ENCODE measurements at regions not wholly inside any gene's neighbourhood (a gene's known extent, or its start where the extent isn't known, plus 50 kb on each side); places are given as distances from the start of the nearest gene placed in this dataset.

- no peaks in the 10 kb centered on the region for H3K27me3 Mint-ChIP-seq (ENCODE audit: low read depth)
- DNase-seq (ENCODE audit: low spot score in 2 of 2, unreplicated experiment in 2 of 2), result no peak
- peaks cover 34% of the 10 kb centered on the region for H3K4me1 Mint-ChIP-seq
- H3K4me3 Mint-ChIP-seq, result no peak overlapping the region
- H3K36me3 Mint-ChIP-seq, result no peaks in the 10 kb centered on the region
- TF ChIP-seq CTCF (IDR thresholded peaks at IDR 0.05; ENCODE audit: unreplicated experiment), result no peak
- peak overlapping the region; percentile 22 for H3K27ac Mint-ChIP-seq
- H3K9me3 Mint-ChIP-seq, result no peaks in the 10 kb centered on the region
Measured at GRCh38 chr17:71380936-71381335, 739.9 kb upstream of the SOX9 start.

GRCh38 chr17:71383091-71383490, 737.7 kb upstream of the SOX9 start:
- no peaks in the 10 kb centered on the region for H3K27me3 Mint-ChIP-seq (ENCODE audit: low read depth)
- no peak overlapping the region for H3K4me3 Mint-ChIP-seq
- no peak for TF ChIP-seq CTCF (IDR thresholded peaks at IDR 0.05; ENCODE audit: unreplicated experiment)
- H3K4me1 Mint-ChIP-seq, result peaks cover 31% of the 10 kb centered on the region
- H3K36me3 Mint-ChIP-seq, result no peaks in the 10 kb centered on the region
- peaks cover 13% of the 10 kb centered on the region for H3K9me3 Mint-ChIP-seq
- no peak overlapping the region for H3K27ac Mint-ChIP-seq
- no peak for DNase-seq (ENCODE audit: low spot score in 2 of 2, unreplicated experiment in 2 of 2)

GRCh38 chr17:71387456-71387855, 733.4 kb upstream of the SOX9 start:
- no peak overlapping the region for H3K4me3 Mint-ChIP-seq
- H3K27ac Mint-ChIP-seq, result no peak overlapping the region
- DNase-seq (ENCODE audit: low spot score in 2 of 2, unreplicated experiment in 2 of 2), result no peak
- H3K4me1 Mint-ChIP-seq, result peaks cover 6% of the 10 kb centered on the region
- TF ChIP-seq CTCF (IDR thresholded peaks at IDR 0.05; ENCODE audit: unreplicated experiment), result no peak
- peaks cover 5% of the 10 kb centered on the region for H3K36me3 Mint-ChIP-seq
- peaks cover 26% of the 10 kb centered on the region for H3K9me3 Mint-ChIP-seq
- H3K27me3 Mint-ChIP-seq (ENCODE audit: low read depth), result no peaks in the 10 kb centered on the region

GRCh38 chr17:71392715-71393567, 727.9 kb upstream of the SOX9 start:
- no peak for DNase-seq (ENCODE audit: low spot score in 2 of 2, unreplicated experiment in 2 of 2)
- Mint-ChIP-seq H3K27me3 (ENCODE audit: low read depth) (no peaks in the 10 kb centered on the region), H3K36me3 (peaks cover 8% of the 10 kb centered on the region), H3K4me1 (peaks cover 13% of the 10 kb centered on the region), H3K4me3 (no peak overlapping the region), H3K27ac (no peak overlapping the region), H3K9me3 (peaks cover 18% of the 10 kb centered on the region)
- TF ChIP-seq CTCF (IDR thresholded peaks at IDR 0.05; ENCODE audit: unreplicated experiment), result no peak

GRCh38 chr17:71395901-71396300, 724.9 kb upstream of the SOX9 start:
- no peak overlapping the region for H3K27ac Mint-ChIP-seq
- no peaks in the 10 kb centered on the region for H3K27me3 Mint-ChIP-seq (ENCODE audit: low read depth)
- no peak overlapping the region for H3K4me3 Mint-ChIP-seq
- TF ChIP-seq CTCF (IDR thresholded peaks at IDR 0.05; ENCODE audit: unreplicated experiment), result no peak
- H3K4me1 Mint-ChIP-seq, result peaks cover 30% of the 10 kb centered on the region
- peaks cover 3% of the 10 kb centered on the region for H3K36me3 Mint-ChIP-seq
- peaks cover 4% of the 10 kb centered on the region for H3K9me3 Mint-ChIP-seq
- DNase-seq (ENCODE audit: low spot score in 2 of 2, unreplicated experiment in 2 of 2), result no peak
